ENCODE measurements at regions not wholly inside any gene's neighbourhood (a gene's known extent, or its start where the extent isn't known, plus 50 kb on each side); places are given as distances from the start of the nearest gene placed in this dataset.

GRCh38 chr11:134500621-134501020, 88.6 kb upstream of the B3GAT1 start:
- TF ChIP-seq CTCF (IDR thresholded peaks at IDR 0.05) (no peak), POLR2AphosphoS5 (IDR thresholded peaks at IDR 0.05) (no peak), POLR2A (IDR thresholded peaks at IDR 0.05) (no peak), EP300 (IDR thresholded peaks at IDR 0.05; ENCODE audit: low read depth) (no peak)
